ENCODE measurements at regions not wholly inside any gene's neighbourhood (a gene's known extent, or its start where the extent isn't known, plus 50 kb on each side); places are given as distances from the start of the nearest gene placed in this dataset.

DNA sequence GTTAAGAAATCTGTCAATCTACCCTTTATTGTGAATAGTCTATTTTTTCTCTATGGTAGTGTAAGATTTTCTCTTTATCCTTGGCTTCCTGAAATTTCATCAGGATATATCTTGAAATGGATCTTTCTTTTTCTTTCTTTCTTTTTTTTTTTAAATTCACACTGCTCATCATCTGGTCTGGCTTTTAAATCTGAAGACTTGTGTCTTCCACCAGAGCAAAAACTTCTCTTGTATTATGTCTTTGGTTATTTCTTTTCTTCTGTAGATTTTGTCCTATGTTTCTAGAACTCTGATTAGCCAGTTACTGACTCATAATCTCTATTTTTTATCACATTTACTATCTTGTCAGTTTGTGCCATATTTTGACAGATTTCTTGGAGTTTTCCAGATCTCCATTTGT is 133.8 kb upstream of the LMO4 start:
- no peak overlapping the region for H2AFZ ChIP-seq (ENCODE audit: low read length)
- no peak overlapping the region for H3K4me2 ChIP-seq (ENCODE audit: extremely low read depth, insufficient read depth, low read length)
- H3K4me3 ChIP-seq (replicated peaks in 1 of 4; ENCODE audit: control extremely low read depth in 1 of 4, insufficient read depth in 1 of 4, low read depth in 3 of 4, low read length in 4 of 4), result no peak overlapping the region
- no peaks in the 10 kb centered on the region for H4K20me1 ChIP-seq (ENCODE audit: control insufficient read depth, extremely low read depth, insufficient read depth, low read length)
- H3K4me1 ChIP-seq (ENCODE audit: control insufficient read depth, extremely low read depth, insufficient read depth, low read length), result no peaks in the 10 kb centered on the region
- no peak overlapping the region for H3K9ac ChIP-seq (ENCODE audit: insufficient read depth, low read length)
- H3K27me3 ChIP-seq (ENCODE audit: control insufficient read depth, insufficient read depth, low read length), result no peaks in the 10 kb centered on the region
- no peak for DNase-seq (ENCODE audit: low read depth in 2 of 2)
- no peaks in the 10 kb centered on the region for H3K79me2 ChIP-seq (ENCODE audit: control insufficient read depth, insufficient read depth, low read length)
- no peaks in the 10 kb centered on the region for H3K9me3 ChIP-seq (ENCODE audit: control insufficient read depth, insufficient read depth, low read depth, low read length)
- TF ChIP-seq EZH2 (IDR thresholded peaks at IDR 0.05; ENCODE audit: low read length, missing control alignments), result no peak
- TF ChIP-seq CTCF (conservative IDR thresholded peaks at IDR 0.05 in 1 of 2, IDR thresholded peaks at IDR 0.05 in 1 of 2; ENCODE audit: low read depth in 1 of 2, low read length in 2 of 2), result no peak
- H3K27ac ChIP-seq (ENCODE audit: insufficient read depth, low read length), result no peak overlapping the region
- H3K36me3 ChIP-seq (ENCODE audit: control insufficient read depth, insufficient read depth, low read length), result no peaks in the 10 kb centered on the region

DNA sequence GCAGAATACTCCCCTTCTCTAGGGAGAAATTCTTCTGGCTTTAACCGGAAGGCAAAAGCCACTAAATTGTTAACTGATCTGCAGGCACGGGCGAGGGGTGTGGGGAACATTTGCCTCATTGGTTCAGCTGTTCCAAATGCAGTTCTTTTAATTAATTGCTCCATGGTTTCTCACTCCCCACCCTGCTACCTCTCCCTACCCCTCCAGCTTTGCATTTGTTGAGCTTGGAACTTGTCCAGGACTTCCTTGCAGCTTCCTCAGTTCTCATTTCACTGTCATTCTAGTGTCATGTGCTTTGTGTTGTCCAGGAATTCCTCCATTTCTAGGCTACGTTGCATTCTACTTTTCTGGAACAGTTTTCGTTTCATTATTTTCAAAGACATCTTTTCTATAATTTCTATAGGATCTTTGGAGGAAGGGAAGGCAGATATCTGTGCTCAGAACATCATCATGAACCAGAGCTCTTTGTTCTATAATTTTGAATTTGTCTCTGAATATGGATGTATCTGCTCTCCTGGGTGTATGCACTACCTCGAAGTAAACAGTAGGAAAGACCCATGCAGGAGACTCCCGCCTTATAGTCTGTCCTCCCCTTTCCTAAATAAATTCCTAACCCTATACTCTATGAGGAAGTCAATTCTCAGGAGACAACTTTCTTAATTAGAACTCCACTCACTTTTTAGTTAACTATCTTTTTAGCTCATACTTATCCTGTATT is 132.4 kb upstream of the LMO4 start:
- no peaks in the 10 kb centered on the region for H3K9me3 ChIP-seq (ENCODE audit: control insufficient read depth, insufficient read depth, low read depth, low read length)
- H3K4me1 ChIP-seq (ENCODE audit: control insufficient read depth, extremely low read depth, insufficient read depth, low read length), result no peaks in the 10 kb centered on the region
- no peaks in the 10 kb centered on the region for H3K79me2 ChIP-seq (ENCODE audit: control insufficient read depth, insufficient read depth, low read length)
- no peaks in the 10 kb centered on the region for H4K20me1 ChIP-seq (ENCODE audit: control insufficient read depth, extremely low read depth, insufficient read depth, low read length)
- H3K4me3 ChIP-seq (replicated peaks in 1 of 4; ENCODE audit: control extremely low read depth in 1 of 4, insufficient read depth in 1 of 4, low read depth in 3 of 4, low read length in 4 of 4), result no peak overlapping the region
- DNase-seq (ENCODE audit: low read depth in 2 of 2), result no peak
- H3K4me2 ChIP-seq (ENCODE audit: extremely low read depth, insufficient read depth, low read length), result no peak overlapping the region
- no peak overlapping the region for H2AFZ ChIP-seq (ENCODE audit: low read length)
- no peaks in the 10 kb centered on the region for H3K36me3 ChIP-seq (ENCODE audit: control insufficient read depth, insufficient read depth, low read length)
- no peak overlapping the region for H3K9ac ChIP-seq (ENCODE audit: insufficient read depth, low read length)
- H3K27me3 ChIP-seq (ENCODE audit: control insufficient read depth, insufficient read depth, low read length), result no peaks in the 10 kb centered on the region
- no peak overlapping the region for H3K27ac ChIP-seq (ENCODE audit: insufficient read depth, low read length)
- no peak for TF ChIP-seq CTCF (conservative IDR thresholded peaks at IDR 0.05 in 1 of 2, IDR thresholded peaks at IDR 0.05 in 1 of 2; ENCODE audit: low read depth in 1 of 2, low read length in 2 of 2)
- TF ChIP-seq EZH2 (IDR thresholded peaks at IDR 0.05; ENCODE audit: low read length, missing control alignments), result no peak

- TF ChIP-seq EZH2 (IDR thresholded peaks at IDR 0.05; ENCODE audit: low read length, missing control alignments), result no peak
- no peak for TF ChIP-seq CTCF (conservative IDR thresholded peaks at IDR 0.05 in 1 of 2, IDR thresholded peaks at IDR 0.05 in 1 of 2; ENCODE audit: low read depth in 1 of 2, low read length in 2 of 2)
- no peaks in the 10 kb centered on the region for H3K27me3 ChIP-seq (ENCODE audit: control insufficient read depth, insufficient read depth, low read length)
- H4K20me1 ChIP-seq (ENCODE audit: control insufficient read depth, extremely low read depth, insufficient read depth, low read length), result no peaks in the 10 kb centered on the region
- H3K4me1 ChIP-seq (ENCODE audit: control insufficient read depth, extremely low read depth, insufficient read depth, low read length), result no peaks in the 10 kb centered on the region
- H2AFZ ChIP-seq (ENCODE audit: low read length), result no peak overlapping the region
- no peak overlapping the region for H3K4me3 ChIP-seq (replicated peaks in 1 of 4; ENCODE audit: control extremely low read depth in 1 of 4, insufficient read depth in 1 of 4, low read depth in 3 of 4, low read length in 4 of 4)
- no peak overlapping the region for H3K9ac ChIP-seq (ENCODE audit: insufficient read depth, low read length)
- DNase-seq (ENCODE audit: low read depth in 2 of 2), result peak; percentile 26 to 59
- no peaks in the 10 kb centered on the region for H3K79me2 ChIP-seq (ENCODE audit: control insufficient read depth, insufficient read depth, low read length)
- no peak overlapping the region for H3K4me2 ChIP-seq (ENCODE audit: extremely low read depth, insufficient read depth, low read length)
- no peaks in the 10 kb centered on the region for H3K9me3 ChIP-seq (ENCODE audit: control insufficient read depth, insufficient read depth, low read depth, low read length)
- no peak overlapping the region for H3K27ac ChIP-seq (ENCODE audit: insufficient read depth, low read length)
- H3K36me3 ChIP-seq (ENCODE audit: control insufficient read depth, insufficient read depth, low read length), result no peaks in the 10 kb centered on the region
Observed at GRCh38 chr1:87197156-87197555, 131.5 kb upstream of the LMO4 start.
